ENCODE measurements at regions not wholly inside any gene's neighbourhood (a gene's known extent, or its start where the extent isn't known, plus 50 kb on each side); places are given as distances from the start of the nearest gene placed in this dataset.

GRCh38 chr15:60076582-60077276 is 72.6 kb downstream of the FOXB1 start:
- TF ChIP-seq CHD4 (IDR thresholded peaks at IDR 0.05; ENCODE audit: insufficient read depth, insufficient replicate concordance, low read depth, low read length, poor library complexity, severe bottlenecking) (no peak), HCFC1 (IDR thresholded peaks at IDR 0.05; ENCODE audit: low read depth, low read length) (no peak)

Data from K562 (cell line).